Right cardiac atrium (tissue), 5 donors: ENCODE measurements at regions not wholly inside any gene's neighbourhood (a gene's known extent, or its start where the extent isn't known, plus 50 kb on each side); places are given as distances from the start of the nearest gene placed in this dataset.

Experiments
- ATAC-seq, 2 donors: fragments of 200-7000 bp; cut with Tn5 transposase; one replicate each; pipeline versions ENCODE4 v1.8.0 to v1.9.1; 2020; ENCODE audit warnings: moderate library complexity in 2 of 2, mild to moderate bottlenecking in 1 of 2
- DNase-seq, 3 donors: peaks; one replicate each; pipeline ENCODE4 v3.0.0-alpha.2; 2020
- H3K27ac ChIP-seq: one replicate; pipeline ENCODE4 v1.5.1; 2013; ENCODE audit warnings: mild to moderate bottlenecking, low read length, control low read depth, moderate library complexity
- H3K27me3 ChIP-seq: one replicate; pipeline ENCODE4 v1.6.1; 2013; ENCODE audit not compliant: control insufficient read depth, insufficient read depth
- H3K4me1 ChIP-seq: one replicate; pipeline ENCODE4 v1.6.1; 2013; ENCODE audit warnings: low read length; ENCODE audit not compliant: control insufficient read depth, insufficient read depth
- H3K4me3 ChIP-seq: one replicate; pipeline ENCODE4 v1.5.1; 2013; ENCODE audit warnings: low read length, control low read depth
- H3K9me3 ChIP-seq: one replicate; pipeline ENCODE4 v1.6.1; 2013; ENCODE audit warnings: low read length; ENCODE audit not compliant: control insufficient read depth
- WGBS: extraction: QIAGEN DNeasy Blood & Tissue Kit; methylation state at CpG from one replicate; pipeline ENCODE4 v1.1.7; 2013; 5-methylcytosine and 5-hydroxymethylcytosine counted together
- intact Hi-C, 4 donors: fragments of 100-400 bp; cut with DNase I; formaldehyde crosslinking; loops; one replicate each; pipeline versions ENCODE4 v1.11.0 to v1.14.0; 2022 to 2023
- donor health status: healthy with polysubstance abuse.
- donor health status: DM: no; HTN: yes; CAD: no.
- donor health status: DM: no; HTN: no; CAD: no.
- donor health status: DM: no; HTN: yes; CAD: no; lungs with severe emphysema.
- donor health status: DM: yes; HTN: yes; CAD: no.

DNA sequence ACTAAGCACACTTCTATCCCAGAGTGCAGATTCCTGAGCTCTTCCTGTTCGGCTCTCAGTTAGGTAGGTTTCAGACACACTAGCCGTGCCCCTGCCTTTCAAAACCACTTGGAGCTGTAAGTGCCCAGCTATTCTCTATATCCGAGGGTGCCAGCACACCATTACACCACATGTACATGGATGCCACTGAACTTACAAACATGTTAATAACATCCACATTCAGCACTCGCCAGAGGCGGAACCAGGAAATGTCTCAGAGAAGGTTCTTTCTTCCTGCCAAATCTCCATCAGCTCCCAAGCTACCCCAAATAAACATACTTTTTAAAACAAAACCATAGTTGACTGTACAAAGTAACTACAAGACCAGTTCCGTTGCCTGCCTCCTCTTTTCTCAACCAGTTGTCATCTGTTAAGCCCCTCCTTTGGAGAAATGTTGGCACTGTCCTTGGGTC, 78.4 kb upstream of the CTTNBP2NL start:
- intact Hi-C loops, result no loop called here
- peaks cover 5% of the 10 kb centered on the region for H3K4me1 ChIP-seq
- peak overlapping the region; percentile 41 for H3K27ac ChIP-seq
- ATAC-seq (peak in 1 of 2 donors; percentile 22), DNase-seq (no peak)
- no peak overlapping the region for H3K4me3 ChIP-seq
- 47% methylated on average over 6 of the region's 6 CpGs for WGBS
- H3K9me3 ChIP-seq, result no peaks in the 10 kb centered on the region
- no peaks in the 10 kb centered on the region for H3K27me3 ChIP-seq

- ATAC-seq, result no peak
- 84% methylated on average over 2 of the region's 2 CpGs for WGBS
- Histone ChIP-seq H3K9me3 (no peaks in the 10 kb centered on the region), H3K4me3 (no peak overlapping the region), H3K27ac (peak overlapping the region; percentile 6), H3K4me1 (peaks cover 5% of the 10 kb centered on the region), H3K27me3 (no peaks in the 10 kb centered on the region)
- intact Hi-C loops, result no loop called here
- no peak for DNase-seq
These were observed 77.8 kb upstream of the CTTNBP2NL start for GRCh38 chr1:112318263-112318662.

GRCh38 chr1:112318698-112319370, 77.2 kb upstream of the CTTNBP2NL start:
- 69% methylated on average over 3 of the region's 3 CpGs for WGBS
- no peaks in the 10 kb centered on the region for H3K27me3 ChIP-seq
- ATAC-seq (no peak), DNase-seq (no peak)
- no peaks in the 10 kb centered on the region for H3K9me3 ChIP-seq
- H3K27ac ChIP-seq, result peak overlapping the region; percentile 6
- H3K4me3 ChIP-seq, result no peak overlapping the region
- peaks cover 5% of the 10 kb centered on the region for H3K4me1 ChIP-seq
- intact Hi-C loops, result no loop called here

- peaks cover 5% of the 10 kb centered on the region for H3K4me1 ChIP-seq
- intact Hi-C loops, result no loop called here
These were observed 76.5 kb upstream of the CTTNBP2NL start for GRCh38 chr1:112319371-112320040.

GRCh38 chr1:112320058-112320457, 76.0 kb upstream of the CTTNBP2NL start:
- Histone ChIP-seq H3K27me3 (no peaks in the 10 kb centered on the region), H3K27ac (no peak overlapping the region), H3K9me3 (no peaks in the 10 kb centered on the region), H3K4me1 (peaks cover 5% of the 10 kb centered on the region), H3K4me3 (no peak overlapping the region)
- DNase-seq, result no peak
- intact Hi-C loops, result no loop called here
- no peak for ATAC-seq
- WGBS, result 82% methylated on average over 2 of the region's 2 CpGs

More at GRCh38 chr1:112319371-112320040, 76.5 kb upstream of the CTTNBP2NL start:
- DNase-seq, result no peak
- Histone ChIP-seq H3K9me3 (no peaks in the 10 kb centered on the region), H3K4me3 (no peak overlapping the region), H3K27me3 (no peaks in the 10 kb centered on the region), H3K27ac (no peak overlapping the region)
- no peak for ATAC-seq
- WGBS, result 87% methylated on average over 6 of the region's 6 CpGs

- peak in 1 of 3 donors; percentile 36 for DNase-seq
- 37% methylated on average over 7 of the region's 7 CpGs for whole genome bisulfite sequencing
- Histone ChIP-seq H3K9me3 (no peaks in the 10 kb centered on the region), H3K4me1 (peaks cover 5% of the 10 kb centered on the region), H3K27ac (no peak overlapping the region), H3K27me3 (no peaks in the 10 kb centered on the region), H3K4me3 (no peak overlapping the region)
- intact Hi-C loops, result no loop called here
- ATAC-seq, result peak; percentile 34 to 67
These were observed 74.0 kb upstream of the CTTNBP2NL start for GRCh38 chr1:112322018-112322417.

DNA sequence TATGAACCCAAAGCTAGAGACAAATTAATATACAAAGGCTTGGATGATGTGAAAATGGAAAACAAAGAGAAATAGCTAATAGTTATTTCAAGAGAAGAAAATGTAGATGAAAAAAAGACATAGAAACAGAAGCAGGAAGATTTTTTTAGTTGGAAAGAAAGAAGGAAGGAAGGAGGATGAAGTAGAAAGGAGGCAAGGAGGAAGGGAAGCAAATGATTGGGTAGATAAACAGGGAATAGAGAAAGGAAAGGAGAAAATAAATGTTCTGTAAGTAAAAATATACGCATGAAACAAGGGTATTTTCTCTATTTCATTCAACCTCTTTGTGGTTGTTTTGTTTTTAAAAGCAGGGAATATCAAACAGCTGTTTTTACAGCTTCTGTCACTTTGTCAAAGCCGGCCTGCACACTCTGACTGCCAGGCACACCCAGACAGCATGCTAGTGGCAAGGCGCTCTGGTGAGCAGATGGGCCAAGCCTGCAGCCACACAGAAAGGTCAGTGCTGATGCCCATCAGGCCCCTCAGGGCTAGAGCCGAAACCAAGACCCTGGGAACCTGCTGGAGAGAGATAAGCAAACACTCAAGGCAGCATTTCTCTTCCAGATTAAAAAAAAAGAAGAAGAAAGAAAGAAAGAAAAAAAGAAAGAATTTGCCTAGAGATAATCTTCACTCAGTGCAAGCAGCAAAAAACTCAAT, 72.9 kb upstream of the CTTNBP2NL start:
- DNase-seq, result peak in 1 of 3 donors; percentile 60
- Histone ChIP-seq H3K9me3 (no peaks in the 10 kb centered on the region), H3K4me3 (no peak overlapping the region), H3K27ac (no peak overlapping the region), H3K4me1 (peaks cover 3% of the 10 kb centered on the region), H3K27me3 (no peaks in the 10 kb centered on the region)
- ATAC-seq, result no peak
- 60% methylated on average over 4 of the region's 4 CpGs for WGBS
- intact Hi-C loops, result no loop called here

- Histone ChIP-seq H3K27me3 (no peaks in the 10 kb centered on the region), H3K9me3 (no peaks in the 10 kb centered on the region), H3K4me3 (no peak overlapping the region), H3K27ac (no peak overlapping the region), H3K4me1 (no peaks in the 10 kb centered on the region)
- WGBS, result 17% methylated on average over 15 of the region's 15 CpGs
- ATAC-seq, result peak; percentile 64 to 67
- intact Hi-C loops, result no loop called here
- peak; percentile 51 to 82 (median 77) for DNase-seq
These were observed 70.5 kb upstream of the CTTNBP2NL start for GRCh38 chr1:112325504-112325903.

DNA sequence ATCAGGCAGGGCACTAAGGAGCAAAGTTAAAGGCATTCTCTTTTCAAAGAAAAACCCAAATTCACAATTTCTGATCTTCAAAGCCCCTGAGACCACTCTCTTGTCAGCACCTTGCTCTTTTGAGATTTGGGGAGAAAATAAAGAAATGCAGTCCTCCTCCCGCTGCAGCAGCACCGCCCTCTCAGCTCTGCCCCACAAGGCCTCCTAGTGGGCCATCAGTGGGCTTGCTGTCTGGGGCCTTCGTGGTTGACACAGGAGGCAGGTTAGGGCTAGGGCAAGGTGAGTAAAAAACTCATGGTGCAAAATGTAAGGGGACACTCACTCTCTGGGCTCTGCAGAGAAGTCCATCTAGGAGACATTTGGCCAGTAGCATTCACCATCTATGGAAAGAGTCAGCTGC, 67.4 kb upstream of the CTTNBP2NL start:
- H3K27ac ChIP-seq, result no peak overlapping the region
- 74% methylated on average over 3 of the region's 3 CpGs for WGBS
- no peaks in the 10 kb centered on the region for H3K27me3 ChIP-seq
- H3K4me1 ChIP-seq, result no peaks in the 10 kb centered on the region
- no peak overlapping the region for H3K4me3 ChIP-seq
- H3K9me3 ChIP-seq, result no peaks in the 10 kb centered on the region
- no peak for ATAC-seq
- intact Hi-C loops, result no loop called here
- no peak for DNase-seq

DNA sequence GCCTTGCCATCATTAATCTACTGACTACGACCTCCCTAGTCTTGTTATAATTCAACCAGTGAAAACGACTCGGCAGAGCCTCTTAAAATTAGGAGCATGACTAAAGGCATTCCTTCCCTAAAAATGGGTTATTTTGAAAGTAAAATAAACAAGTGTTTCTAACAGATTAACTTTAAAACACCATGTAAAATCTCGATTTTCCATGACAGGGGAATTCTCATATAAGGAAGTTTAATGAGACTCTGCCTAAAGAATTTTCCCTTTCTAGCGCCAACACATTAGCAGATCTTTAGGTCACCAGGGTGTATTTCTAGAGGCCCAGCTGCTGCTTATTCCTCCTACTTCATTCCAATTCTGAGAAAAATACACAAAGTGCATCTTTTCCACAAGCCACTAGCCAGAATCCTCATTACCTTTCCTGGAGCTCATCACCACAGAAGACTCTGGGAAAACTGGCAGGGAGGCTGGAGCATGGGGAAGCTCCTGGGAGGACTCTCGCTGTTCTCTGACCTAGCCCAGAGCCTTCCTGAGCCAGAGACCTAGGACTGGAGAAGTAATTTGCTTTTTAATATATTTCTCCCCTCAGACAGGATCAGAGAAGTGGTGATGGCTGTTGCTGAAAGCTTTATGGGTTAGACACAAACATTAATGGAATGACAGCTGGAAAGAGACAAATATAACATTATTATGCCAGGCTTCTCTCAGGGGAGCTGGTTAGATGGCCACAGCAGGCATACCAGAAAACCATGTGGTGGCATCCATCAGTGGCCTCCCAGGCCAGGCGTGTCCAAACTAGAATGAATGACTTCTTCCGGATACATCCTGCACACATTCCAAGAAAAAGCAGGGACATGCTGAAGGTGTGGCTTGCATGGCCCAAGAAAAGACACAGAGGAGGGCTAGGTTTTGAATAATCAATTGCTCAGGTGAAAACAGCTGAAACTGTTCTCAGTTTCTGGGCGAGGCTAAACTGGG, 63.6 kb upstream of the CTTNBP2NL start:
- DNase-seq (no peak), ATAC-seq (no peak)
- Histone ChIP-seq H3K27ac (no peak overlapping the region), H3K9me3 (no peaks in the 10 kb centered on the region), H3K4me1 (no peaks in the 10 kb centered on the region), H3K27me3 (no peaks in the 10 kb centered on the region), H3K4me3 (no peak overlapping the region)
- intact Hi-C loops, result loop anchor here in 3 of 4 donors (10.0 kb wide), 3 partner anchors 278 to 538 kb away; no protein-coding TSS in a partner anchor
- 77% methylated on average over 9 of the region's 9 CpGs for WGBS
